ENCODE measurements at regions not wholly inside any gene's neighbourhood (a gene's known extent, or its start where the extent isn't known, plus 50 kb on each side); places are given as distances from the start of the nearest gene placed in this dataset.
"Not testable (repeated sequence)": the region's sequence is repeated elsewhere in the genome, so short reads cannot be mapped to it uniquely, and the experiment has no call there.

DNA sequence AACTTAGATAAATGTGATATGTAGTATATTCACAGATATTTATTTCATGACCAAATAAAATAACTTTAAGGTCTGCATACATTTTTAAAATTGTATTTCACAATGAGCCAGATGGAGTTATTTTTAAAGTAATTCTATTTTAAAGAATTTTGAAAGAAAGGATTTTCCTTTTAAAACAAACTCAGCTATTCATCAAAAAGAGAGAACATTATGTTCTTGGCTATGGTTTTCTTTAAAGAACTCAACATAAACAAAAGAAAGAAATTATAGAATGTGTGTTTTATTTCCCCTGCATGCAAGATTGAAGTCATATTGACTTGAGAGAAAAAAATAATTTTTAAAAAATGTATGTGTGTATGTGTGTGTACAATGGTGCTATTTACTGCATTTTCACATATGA lies 1023.6 kb upstream of the CITED2 start:
- Mint-ChIP-seq H3K36me3 (no peaks in the 10 kb centered on the region), H3K27ac (no peak overlapping the region), H3K9me3 (no peaks in the 10 kb centered on the region)
- DNase-seq (ENCODE audit: low spot score in 2 of 2) (no peak), ATAC-seq (no peak)

DNA sequence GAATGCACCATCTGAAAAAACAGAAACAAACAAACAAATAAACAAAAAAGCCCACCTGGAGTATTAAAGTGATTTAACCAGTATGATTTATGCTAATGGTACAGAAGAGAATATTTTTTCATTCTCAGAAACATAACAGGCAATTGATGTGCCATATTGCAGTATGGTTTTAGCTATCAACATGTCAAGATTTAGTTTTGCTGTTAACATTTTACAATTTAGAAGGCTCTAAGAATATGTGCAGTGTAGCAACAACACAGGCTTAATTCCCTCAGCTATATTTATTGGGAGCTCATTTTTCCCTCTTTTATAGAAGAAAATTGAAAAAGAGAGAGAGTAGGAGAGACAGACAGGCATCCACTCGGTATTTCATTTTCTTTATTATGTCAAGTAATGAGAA lies 1022.7 kb upstream of the CITED2 start:
- no peaks in the 10 kb centered on the region for H3K36me3 Mint-ChIP-seq
- no peak overlapping the region for H3K27ac Mint-ChIP-seq
- H3K9me3 Mint-ChIP-seq = no peaks in the 10 kb centered on the region
- DNase-seq (ENCODE audit: low spot score in 2 of 2) = no peak
- no peak for ATAC-seq

GRCh38 chr6:140393665-140394540 lies 1019.5 kb upstream of the CITED2 start:
- H3K9me3 Mint-ChIP-seq = no peaks in the 10 kb centered on the region
- DNase-seq (ENCODE audit: low spot score in 2 of 2) (no peak), ATAC-seq (no peak)
- no peaks in the 10 kb centered on the region for H3K36me3 Mint-ChIP-seq
- no peak overlapping the region for H3K27ac Mint-ChIP-seq

DNA sequence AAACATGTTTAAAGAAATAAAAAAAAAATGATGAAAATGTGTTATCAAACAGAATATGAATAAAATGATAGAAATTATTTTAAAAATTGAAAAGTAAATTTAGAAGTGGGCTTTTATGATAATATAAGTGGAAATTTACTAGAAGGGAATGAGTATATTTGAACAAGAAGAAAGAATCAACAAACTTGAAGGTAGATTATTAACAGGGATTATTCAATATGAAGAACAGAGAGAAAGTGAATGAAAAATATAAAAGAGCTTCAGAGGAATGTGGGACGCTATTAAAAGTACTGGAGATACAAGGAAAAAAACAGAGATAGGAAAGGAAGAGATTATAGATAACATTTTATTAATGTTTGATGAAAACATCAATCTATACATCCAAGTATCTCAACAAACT lies 1014.4 kb upstream of the CITED2 start:
- Mint-ChIP-seq H3K36me3 (no peaks in the 10 kb centered on the region), H3K27ac (no peak overlapping the region), H3K9me3 (no peaks in the 10 kb centered on the region)
- DNase-seq (ENCODE audit: low spot score in 2 of 2) (no peak), ATAC-seq (no peak)

DNA sequence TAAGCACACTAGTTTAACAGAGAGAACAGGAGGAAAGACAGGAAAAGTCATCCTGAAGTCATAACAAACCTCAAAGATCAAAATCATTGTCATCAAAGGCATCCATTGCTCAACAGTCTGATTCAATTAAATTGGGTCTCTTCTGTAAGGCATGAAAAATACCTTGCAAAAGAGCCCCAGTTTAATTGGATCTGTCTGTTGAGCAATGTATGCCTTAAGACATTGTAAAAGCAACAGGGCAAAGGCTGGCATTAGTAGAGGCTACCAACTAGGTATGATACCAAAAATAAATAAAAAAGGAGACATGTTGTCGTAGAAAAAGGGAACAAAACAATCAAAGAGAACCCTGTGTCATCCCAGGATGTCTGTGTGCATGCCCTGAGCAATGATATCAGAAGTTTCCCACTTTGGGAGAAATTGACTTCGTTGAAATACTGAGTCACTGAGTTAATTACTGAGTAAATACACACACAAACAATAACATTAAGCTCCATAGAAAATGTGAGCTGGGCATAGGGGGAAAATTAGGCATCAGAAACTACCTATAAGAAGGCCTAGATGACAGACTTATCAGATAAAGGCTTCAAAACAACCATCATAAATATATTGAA lies 1013.8 kb upstream of the CITED2 start:
- Mint-ChIP-seq H3K9me3 (no peaks in the 10 kb centered on the region), H3K36me3 (no peaks in the 10 kb centered on the region), H3K27ac (no peak overlapping the region)
- DNase-seq (ENCODE audit: low spot score in 2 of 2) (no peak), ATAC-seq (no peak)

DNA sequence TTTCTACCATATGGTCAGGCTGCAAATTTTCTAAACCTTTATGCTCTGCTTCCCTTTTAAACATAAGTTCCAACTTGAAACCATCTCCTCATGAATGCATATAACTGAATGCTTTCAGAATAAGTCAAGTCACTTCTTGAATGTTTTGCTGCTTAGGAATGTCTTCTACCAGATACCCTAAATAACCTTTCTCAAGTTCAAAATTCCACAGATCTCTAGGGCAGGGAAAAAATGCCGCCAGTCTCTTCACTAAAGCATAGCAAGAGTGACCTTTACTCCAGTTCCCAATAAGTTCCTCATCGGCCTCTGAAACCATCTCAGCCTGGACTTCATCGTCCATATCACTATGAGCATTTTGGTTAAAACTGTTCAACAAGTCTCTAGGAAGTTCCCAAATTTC lies 1011.2 kb upstream of the CITED2 start:
- no peak overlapping the region for H3K27ac Mint-ChIP-seq
- DNase-seq (ENCODE audit: low spot score in 2 of 2) = no peak
- H3K36me3 Mint-ChIP-seq = no peaks in the 10 kb centered on the region
- no peaks in the 10 kb centered on the region for H3K9me3 Mint-ChIP-seq
- no peak for ATAC-seq

- ATAC-seq = no peak
- H3K27ac Mint-ChIP-seq = no peak overlapping the region
- H3K9me3 Mint-ChIP-seq = no peaks in the 10 kb centered on the region
- no peaks in the 10 kb centered on the region for H3K36me3 Mint-ChIP-seq
- no peak for DNase-seq (ENCODE audit: low spot score in 2 of 2)
Measured at GRCh38 chr6:140382355-140382754, 1007.9 kb upstream of the CITED2 start.

- DNase-seq (ENCODE audit: low spot score in 2 of 2) = no peak
- ATAC-seq = no peak
- H3K27ac Mint-ChIP-seq = no peak overlapping the region
- no peaks in the 10 kb centered on the region for H3K36me3 Mint-ChIP-seq
- no peaks in the 10 kb centered on the region for H3K9me3 Mint-ChIP-seq
Measured at GRCh38 chr6:140380427-140381218, 1006.2 kb upstream of the CITED2 start.

DNA sequence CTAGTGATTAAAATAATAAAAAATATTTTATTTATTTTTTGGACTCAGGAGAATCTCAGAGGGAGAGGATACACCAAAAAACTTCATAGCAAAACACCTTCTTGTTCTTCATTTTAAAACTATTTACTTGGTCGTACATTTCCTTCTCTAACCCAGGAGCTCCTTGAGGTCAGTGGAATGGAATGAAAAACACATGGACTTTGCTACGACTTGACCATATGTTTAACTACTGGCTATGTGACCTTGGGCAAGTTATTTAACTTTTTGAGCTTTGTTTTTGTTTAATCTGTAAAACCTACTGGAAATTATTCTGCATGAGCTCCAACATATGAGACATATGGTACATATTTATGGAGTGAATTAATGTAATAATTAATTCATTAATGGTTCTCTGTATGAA lies 1005.5 kb upstream of the CITED2 start:
- Mint-ChIP-seq H3K9me3 (no peaks in the 10 kb centered on the region), H3K36me3 (no peaks in the 10 kb centered on the region), H3K27ac (no peak overlapping the region)
- ATAC-seq (no peak), DNase-seq (ENCODE audit: low spot score in 2 of 2) (no peak)

GRCh38 chr6:140376209-140376608 lies 1001.8 kb upstream of the CITED2 start:
- Mint-ChIP-seq H3K36me3 (no peaks in the 10 kb centered on the region), H3K9me3 (no peaks in the 10 kb centered on the region), H3K27ac (no peak overlapping the region)
- ATAC-seq (no peak), DNase-seq (ENCODE audit: low spot score in 2 of 2) (no peak)

- H3K36me3 Mint-ChIP-seq; H3K27ac Mint-ChIP-seq; H3K9me3 Mint-ChIP-seq; DNase-seq (ENCODE audit: low spot score in 2 of 2); ATAC-seq: not testable (repeated sequence)
Measured at GRCh38 chr6:140373728-140374127, 999.3 kb upstream of the CITED2 start.

DNA sequence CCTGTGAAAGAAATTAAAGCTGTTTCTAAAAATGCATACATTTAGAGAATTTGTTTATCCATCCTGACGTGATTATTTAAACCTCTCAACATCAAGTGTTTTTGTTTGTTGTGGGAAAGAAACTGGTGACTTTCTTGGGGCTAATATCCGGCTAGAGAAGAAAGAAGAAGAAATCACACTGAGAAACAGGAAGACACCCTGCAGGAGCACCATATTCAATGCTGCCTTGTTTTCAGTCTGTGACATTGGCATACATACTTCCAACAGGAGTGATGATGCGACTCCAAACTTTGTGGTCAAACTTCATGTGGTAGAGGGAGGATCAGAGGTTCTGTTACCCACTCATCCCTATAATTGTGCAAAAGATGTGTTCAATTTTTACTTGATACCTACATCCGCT lies 997.6 kb upstream of the CITED2 start:
- Mint-ChIP-seq H3K36me3 (no peaks in the 10 kb centered on the region), H3K27ac (no peak overlapping the region), H3K9me3 (no peaks in the 10 kb centered on the region)
- DNase-seq (ENCODE audit: low spot score in 2 of 2) = no peak
- no peak for ATAC-seq

DNA sequence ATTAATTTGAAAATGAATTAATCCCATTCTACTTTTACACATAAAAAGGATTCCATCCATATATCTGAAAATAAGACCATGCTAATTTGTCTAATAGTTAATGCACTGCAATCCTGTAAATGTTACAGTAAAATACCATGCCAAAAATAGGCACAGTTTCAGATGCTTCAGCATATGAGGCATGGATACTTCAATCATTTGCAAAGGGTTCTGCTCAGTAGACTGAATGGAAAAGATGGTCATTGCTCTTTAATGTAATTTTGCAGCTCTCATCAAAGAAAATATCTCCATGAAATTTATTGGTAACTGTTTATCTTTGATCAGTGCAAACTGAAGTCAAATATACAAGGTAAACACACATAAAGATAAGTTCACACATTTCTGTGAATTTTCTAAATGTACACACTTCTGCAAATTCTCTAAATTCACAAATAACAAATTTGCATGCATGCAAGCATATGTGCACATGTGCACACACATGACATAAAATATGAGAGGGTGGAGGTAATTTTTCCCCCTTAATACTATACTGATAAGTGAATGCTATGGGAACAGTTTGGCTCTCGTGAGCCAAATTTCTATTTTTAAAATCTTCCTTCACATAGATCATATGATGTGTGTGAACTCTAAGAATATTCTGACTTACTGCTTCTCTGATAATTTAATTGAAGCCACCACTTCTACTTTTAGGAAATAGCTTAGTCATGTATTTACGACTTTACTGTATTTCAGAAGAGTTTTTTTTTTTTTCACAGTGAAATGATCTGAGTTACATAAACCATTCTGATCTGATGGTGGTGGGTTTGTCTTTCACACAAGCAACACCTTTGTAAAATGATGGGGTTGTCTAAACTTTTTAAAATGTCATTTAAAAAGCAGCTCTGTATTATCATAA lies 996.8 kb upstream of the CITED2 start:
- Mint-ChIP-seq H3K9me3 (no peaks in the 10 kb centered on the region), H3K36me3 (no peaks in the 10 kb centered on the region), H3K27ac (no peak overlapping the region)
- no peak for ATAC-seq
- no peak for DNase-seq (ENCODE audit: low spot score in 2 of 2)

- ATAC-seq (no peak), DNase-seq (ENCODE audit: low spot score in 2 of 2) (no peak)
- H3K9me3 Mint-ChIP-seq = peaks cover 3 to 4% of the 10 kb centered on the region in 2 donors
- H3K36me3 Mint-ChIP-seq = no peaks in the 10 kb centered on the region
- no peak overlapping the region for H3K27ac Mint-ChIP-seq
Measured at GRCh38 chr6:140370441-140370840, 996.0 kb upstream of the CITED2 start.

- no peak for DNase-seq (ENCODE audit: low spot score in 2 of 2)
- H3K36me3 Mint-ChIP-seq = no peaks in the 10 kb centered on the region
- no peak for ATAC-seq
- no peak overlapping the region for H3K27ac Mint-ChIP-seq
- peaks cover 9 to 12% of the 10 kb centered on the region in 2 donors for H3K9me3 Mint-ChIP-seq
Measured at GRCh38 chr6:140366991-140367390, 992.5 kb upstream of the CITED2 start.

DNA sequence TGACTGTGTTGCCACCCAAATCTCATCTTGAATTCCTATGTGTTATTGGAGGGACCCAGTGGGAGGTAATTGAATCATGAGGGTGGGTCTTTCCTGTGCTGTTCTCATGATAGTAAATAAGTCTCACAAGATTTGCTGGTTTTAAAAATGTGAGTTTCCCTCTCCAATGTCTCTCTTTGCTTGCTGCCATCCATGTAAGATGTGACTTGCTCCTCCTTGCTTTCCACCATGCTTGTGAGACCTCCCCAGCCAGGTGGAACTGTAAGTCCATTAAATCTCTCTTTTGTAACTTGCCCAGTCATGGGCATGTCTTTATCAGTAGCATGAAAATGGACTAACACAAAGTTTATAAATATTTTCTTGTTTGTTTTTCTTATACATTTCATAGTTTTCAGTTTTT lies 990.5 kb upstream of the CITED2 start:
- Mint-ChIP-seq H3K27ac (no peak overlapping the region), H3K9me3 (peaks cover 9 to 12% of the 10 kb centered on the region in 2 donors)
- ATAC-seq = no peak

More for the DNA sequence above, 990.5 kb upstream of the CITED2 start:
- no peaks in the 10 kb centered on the region for H3K36me3 Mint-ChIP-seq
- no peak for DNase-seq (ENCODE audit: low spot score in 2 of 2)

All from activated naive CD4-positive, alpha-beta T cell treated with anti-CD3 and anti-CD28 coated beads, Interleukin-2, amount 50 U/mL, for 72 hours (primary cell).